ENCODE measurements at regions not wholly inside any gene's neighbourhood (a gene's known extent, or its start where the extent isn't known, plus 50 kb on each side); places are given as distances from the start of the nearest gene placed in this dataset.
"Not testable (repeated sequence)": the region's sequence is repeated elsewhere in the genome, so short reads cannot be mapped to it uniquely, and the experiment has no call there.

GRCh38 chr3:177401375-177401774 lies 204.1 kb upstream of the TBL1XR1 start:
- DNase-seq = no peak

GRCh38 chr3:177402533-177402932 lies 205.3 kb upstream of the TBL1XR1 start:
- DNase-seq = no peak

DNA sequence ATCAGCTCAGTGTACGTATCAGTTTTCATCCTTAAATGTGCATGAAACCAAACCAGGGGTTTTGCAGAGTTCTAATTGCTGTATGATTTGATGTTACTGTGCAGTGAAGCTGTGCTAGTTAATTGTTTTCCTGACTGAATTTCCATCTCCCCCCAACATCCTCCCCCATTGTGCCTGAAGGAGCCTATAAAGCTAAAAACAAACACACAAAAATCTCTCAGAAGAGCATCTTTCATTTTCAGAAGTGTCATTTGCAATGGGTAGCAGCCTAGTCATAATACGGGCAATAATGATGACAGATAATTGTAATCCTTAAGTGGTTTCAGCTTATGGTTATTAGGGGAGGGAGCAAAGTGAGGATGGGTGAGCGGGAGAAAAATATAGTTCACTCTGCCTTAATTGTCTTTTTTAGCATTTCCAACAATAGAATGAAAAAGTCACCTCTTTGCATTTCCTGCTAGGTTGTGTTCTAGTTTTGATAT lies 207.9 kb upstream of the TBL1XR1 start:
- peak; percentile 17 for DNase-seq

- peak; percentile 91 for DNase-seq
These were observed 213.4 kb upstream of the TBL1XR1 start for GRCh38 chr3:177410730-177411129.

- DNase-seq = no peak
These were observed 213.9 kb upstream of the TBL1XR1 start for GRCh38 chr3:177411201-177411600.

- DNase-seq = not testable (repeated sequence)
These were observed 215.4 kb upstream of the TBL1XR1 start for GRCh38 chr3:177412677-177413170.

GRCh38 chr3:177414093-177414492 lies 216.8 kb upstream of the TBL1XR1 start:
- no peak for DNase-seq

GRCh38 chr3:177418787-177419186 lies 221.5 kb upstream of the TBL1XR1 start:
- DNase-seq = no peak

DNA sequence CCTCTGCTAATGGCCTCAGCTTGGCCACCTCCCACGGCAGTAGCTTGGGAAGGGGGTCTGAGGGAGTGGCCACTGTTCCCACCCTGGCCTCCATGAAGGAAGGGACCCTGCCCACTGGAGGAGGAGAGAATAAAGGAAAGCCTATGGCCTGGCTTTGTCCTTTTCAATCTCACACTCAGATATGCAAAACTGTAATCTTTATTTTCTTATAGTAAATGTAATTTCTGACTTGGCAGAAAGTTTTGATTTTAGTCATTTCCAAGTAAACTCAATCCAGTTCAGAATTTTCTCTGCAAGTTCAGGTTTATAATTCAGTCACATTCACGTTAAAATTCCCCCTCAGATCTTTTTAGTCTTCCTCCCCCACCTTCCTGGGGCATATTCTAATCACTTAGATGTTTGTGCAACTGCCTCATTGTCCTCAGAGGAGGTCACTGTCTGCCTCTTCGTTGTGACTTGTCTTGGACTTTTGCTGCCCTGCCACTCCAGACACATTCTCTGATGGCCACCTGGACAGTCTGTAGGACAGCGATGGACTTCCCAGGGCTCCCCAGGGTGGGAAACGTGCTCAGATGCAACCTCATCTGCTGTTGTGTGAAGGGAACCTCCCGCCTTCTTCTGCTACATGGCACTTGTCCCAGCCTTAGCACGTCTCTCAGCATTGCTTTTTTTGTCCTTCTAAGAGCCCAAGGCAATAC lies 222.8 kb upstream of the TBL1XR1 start:
- DNase-seq = no peak

DNA sequence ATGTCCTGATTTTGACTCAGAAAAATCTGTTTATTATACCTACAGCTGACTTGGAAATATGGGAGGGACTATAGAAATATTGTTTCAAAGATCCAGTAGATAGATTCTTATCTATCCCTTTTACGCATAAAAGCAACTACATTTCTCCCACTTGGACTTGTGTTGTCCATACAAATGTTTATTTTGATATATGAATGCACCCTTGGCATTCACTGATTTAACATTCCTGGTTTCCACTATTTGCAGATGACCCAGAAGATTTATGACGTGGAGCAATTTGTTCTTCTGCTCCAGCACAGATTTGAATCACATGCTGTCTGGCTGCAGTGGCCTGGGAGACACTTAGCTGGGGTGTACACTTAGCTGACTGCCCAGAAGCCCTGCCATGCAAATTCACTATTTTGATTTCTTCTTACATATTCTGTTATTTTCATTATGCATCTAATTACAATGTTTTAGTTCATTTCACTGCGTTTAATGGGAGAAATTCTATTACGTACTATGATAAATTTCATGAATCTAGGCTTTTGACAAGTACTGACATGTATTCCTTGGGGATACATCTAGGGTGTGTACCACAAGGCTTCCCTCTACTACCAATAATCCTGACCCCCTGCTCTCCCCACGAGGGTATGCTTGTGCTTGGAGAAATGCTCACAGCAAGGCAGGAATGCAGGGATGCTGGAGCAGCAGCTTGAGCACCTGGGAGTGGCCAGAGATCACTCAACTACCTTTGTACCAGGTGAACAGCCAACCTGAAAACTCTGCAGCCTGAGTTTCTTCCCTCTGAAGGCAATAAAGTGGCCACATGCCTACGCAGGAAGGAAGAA lies 223.6 kb upstream of the TBL1XR1 start:
- no peak for DNase-seq

- DNase-seq = no peak
These were observed 224.2 kb upstream of the TBL1XR1 start for GRCh38 chr3:177421481-177421785.

- DNase-seq = no peak
These were observed 227.2 kb upstream of the TBL1XR1 start for GRCh38 chr3:177424521-177424920.

- DNase-seq = no peak
These were observed 227.8 kb upstream of the TBL1XR1 start for GRCh38 chr3:177425042-177425441.

GRCh38 chr3:177426106-177426877 lies 229.0 kb upstream of the TBL1XR1 start:
- DNase-seq = no peak

DNA sequence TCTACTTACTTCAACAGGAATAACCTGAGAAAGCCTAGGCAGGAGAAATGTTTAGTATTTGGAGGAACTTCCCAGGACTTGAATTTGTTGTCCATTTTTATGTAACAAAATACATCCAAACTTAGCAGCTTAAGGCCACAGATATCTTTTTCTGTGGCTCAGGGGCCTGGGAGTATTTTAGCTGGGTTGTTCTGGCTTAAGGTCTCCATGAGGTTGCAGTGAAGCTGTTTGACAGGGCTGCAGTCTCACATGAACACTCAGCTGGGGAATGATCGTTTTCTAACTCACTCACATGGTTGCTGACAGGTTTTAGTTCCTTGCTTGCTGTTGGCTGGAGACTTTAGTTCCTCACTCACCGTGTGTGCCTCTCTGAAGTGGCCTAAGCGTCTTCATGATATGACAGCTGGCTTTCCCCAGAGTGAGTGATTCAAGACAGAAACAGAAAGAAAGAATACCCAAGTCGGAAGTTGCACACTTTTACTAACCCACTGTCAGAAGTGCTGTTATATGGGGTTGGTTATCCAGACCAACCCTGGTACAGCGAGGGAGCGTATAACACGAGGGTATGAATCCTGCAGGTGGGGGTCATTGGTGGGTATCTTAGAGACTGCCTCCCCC lies 229.7 kb upstream of the TBL1XR1 start:
- no peak for DNase-seq

DNA sequence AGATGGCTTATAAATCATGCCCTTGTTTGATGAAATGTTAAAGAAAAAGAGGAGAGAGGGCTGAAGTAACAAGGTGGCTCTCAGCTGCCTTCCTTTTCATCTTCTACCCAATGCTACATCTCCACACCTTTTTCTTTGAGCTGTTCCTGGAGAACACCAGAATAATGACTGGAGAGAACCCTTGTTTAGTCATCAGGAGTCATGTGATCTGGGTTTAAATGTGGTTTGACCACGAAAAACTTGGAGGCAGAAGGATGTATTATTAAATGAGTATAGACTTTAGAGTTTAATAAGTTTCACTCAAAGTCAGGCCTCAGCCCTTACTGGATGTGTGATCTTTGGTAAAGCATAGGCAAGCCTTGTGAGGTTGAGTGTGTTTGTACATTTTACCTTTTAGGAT lies 230.3 kb upstream of the TBL1XR1 start:
- DNase-seq = no peak

GRCh38 chr3:177429079-177429478 lies 231.8 kb upstream of the TBL1XR1 start:
- no peak for DNase-seq

DNA sequence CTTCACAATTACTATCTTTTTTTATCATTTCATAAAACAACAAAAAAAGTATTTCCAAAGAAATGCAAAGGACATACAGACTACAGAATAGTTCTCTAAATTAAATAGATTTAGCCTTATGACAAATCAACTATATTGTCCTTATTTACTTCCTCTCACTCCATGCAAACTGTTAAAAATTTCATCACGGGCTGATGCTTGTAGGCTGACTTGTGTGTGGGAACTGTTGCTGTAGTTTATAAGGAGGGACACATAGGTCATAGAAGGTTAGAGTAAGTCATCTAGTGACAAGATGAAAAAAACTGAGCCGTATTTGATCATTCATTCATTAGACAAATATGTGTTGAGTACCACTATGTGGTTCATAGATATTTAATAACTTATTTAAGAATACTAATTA lies 232.5 kb upstream of the TBL1XR1 start:
- DNase-seq = no peak

DNA sequence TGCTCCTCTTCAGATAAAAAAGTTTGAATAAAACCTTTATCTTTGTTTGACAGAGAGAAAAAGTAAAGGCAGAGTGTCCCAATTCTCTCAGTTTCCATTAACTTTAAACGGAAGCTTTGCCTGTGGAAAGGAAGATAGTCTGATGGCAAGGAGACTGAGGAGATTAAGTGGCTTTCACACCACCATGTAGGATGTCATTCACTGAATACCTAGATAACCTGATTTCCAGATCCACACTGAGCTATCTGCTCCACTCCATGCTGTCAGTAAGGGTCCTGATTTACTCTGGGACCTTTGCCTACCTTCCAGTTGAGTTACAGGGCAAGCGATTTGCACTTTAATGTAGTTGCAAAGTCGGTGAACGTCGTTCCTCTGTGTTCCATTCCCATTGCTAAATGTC lies 233.4 kb upstream of the TBL1XR1 start:
- DNase-seq = no peak

DNA sequence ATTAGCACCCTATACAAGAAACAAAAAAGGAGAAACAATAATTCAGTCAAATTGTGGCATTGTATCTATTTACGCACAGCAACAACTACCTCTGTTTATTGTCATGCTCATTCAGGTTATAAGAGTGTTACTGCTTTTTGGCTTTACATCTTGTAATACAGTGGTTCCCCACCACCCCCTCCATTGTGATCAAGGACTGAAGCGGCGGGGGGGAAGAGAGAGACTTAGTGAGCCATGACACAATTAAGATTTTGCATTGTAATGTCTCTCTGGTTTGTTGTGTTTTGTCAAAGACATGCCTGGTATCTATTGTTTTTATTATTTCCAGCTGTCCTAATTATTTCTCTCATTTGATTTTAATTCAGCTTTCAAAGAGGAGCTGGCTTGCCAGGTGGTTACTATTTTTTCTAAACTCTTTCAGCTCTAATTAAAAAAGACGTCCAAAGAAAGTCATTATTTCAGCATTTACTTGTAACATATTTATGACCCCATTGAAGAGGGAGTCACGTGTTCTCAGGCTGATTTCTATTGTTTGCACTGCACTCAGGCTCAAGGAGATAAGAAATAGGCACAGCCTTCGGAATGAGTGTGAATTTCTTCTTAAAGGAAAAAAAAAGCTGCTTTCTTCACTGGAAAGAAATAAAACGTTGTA lies 234.4 kb upstream of the TBL1XR1 start:
- peak; percentile 28 for DNase-seq

- DNase-seq = no peak
These were observed 238.0 kb upstream of the TBL1XR1 start for GRCh38 chr3:177435301-177435700.
